ENCODE measurements at regions not wholly inside any gene's neighbourhood (a gene's known extent, or its start where the extent isn't known, plus 50 kb on each side); places are given as distances from the start of the nearest gene placed in this dataset.

GRCh38 chr2:122000556-122001340 lies 245.3 kb downstream of the TSN start:
- TF ChIP-seq TAF1 (IDR thresholded peaks at IDR 0.05; ENCODE audit: borderline replicate concordance, insufficient read depth, low read length) (no peak), SIN3A (IDR thresholded peaks at IDR 0.05; ENCODE audit: borderline replicate concordance, insufficient read depth, low read length) (no peak), POLR2AphosphoS5 (IDR thresholded peaks at IDR 0.05; ENCODE audit: low read depth, low read length) (no peak), REST (IDR thresholded peaks at IDR 0.05; ENCODE audit: insufficient read depth in 1 of 2, low read depth in 2 of 2, low read length in 2 of 2) (no peak), FOXP2 (optimal IDR thresholded peaks at IDR 0.05; ENCODE audit: borderline replicate concordance, extremely low read depth, extremely low read length, insufficient read depth) (no peak)

Data from PFSK-1 (cell line).